Suppressor macrophage treated with lipopolysaccharide for 1 hour (primary cell): ENCODE measurements at regions not wholly inside any gene's neighbourhood (a gene's known extent, or its start where the extent isn't known, plus 50 kb on each side); places are given as distances from the start of the nearest gene placed in this dataset.

Experiments used
- DNase-seq, 3 donors: peaks; one replicate each; pipeline ENCODE4 v3.0.0-alpha.2; 2020 to 2022

GRCh38 chr4:8672486-8672885, 79.9 kb downstream of the CPZ start:
- DNase-seq: no peak

GRCh38 chr4:8671712-8672290, 79.2 kb downstream of the CPZ start:
- DNase-seq: no peak
